NCI-H524 treated with DMSO at 0.1 percent for 48 hours (cell line): ENCODE measurements at regions not wholly inside any gene's neighbourhood (a gene's known extent, or its start where the extent isn't known, plus 50 kb on each side); places are given as distances from the start of the nearest gene placed in this dataset.

Experiments used
- DNase-seq: peaks from one replicate; lab custom pipeline; 2025; lab: John Stamatoyannopoulos, UW

DNA sequence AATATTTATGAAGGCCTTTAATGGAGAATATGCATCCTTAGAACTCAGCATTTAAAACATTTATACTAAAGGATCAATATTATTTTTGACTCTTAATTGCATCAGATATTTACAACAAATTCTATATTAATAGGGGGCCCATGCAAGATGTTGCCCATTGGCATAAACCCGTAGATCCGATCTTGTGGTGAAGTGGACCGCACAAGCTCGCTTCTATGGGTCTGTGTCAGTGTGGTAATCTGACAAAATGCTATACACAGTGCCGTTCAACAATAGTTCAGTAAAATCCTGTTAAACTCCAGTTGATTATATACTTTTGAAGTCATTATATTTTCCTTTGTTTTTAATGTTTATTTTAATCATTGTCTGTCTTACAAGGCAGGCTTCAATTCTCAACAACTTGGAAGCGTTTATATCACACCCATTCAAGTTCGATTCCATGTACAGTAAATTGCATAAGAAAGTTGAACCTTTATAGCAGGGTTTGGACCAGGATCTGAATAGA lies 809.2 kb downstream of the USP25 start:
- no peak for DNase-seq

DNA sequence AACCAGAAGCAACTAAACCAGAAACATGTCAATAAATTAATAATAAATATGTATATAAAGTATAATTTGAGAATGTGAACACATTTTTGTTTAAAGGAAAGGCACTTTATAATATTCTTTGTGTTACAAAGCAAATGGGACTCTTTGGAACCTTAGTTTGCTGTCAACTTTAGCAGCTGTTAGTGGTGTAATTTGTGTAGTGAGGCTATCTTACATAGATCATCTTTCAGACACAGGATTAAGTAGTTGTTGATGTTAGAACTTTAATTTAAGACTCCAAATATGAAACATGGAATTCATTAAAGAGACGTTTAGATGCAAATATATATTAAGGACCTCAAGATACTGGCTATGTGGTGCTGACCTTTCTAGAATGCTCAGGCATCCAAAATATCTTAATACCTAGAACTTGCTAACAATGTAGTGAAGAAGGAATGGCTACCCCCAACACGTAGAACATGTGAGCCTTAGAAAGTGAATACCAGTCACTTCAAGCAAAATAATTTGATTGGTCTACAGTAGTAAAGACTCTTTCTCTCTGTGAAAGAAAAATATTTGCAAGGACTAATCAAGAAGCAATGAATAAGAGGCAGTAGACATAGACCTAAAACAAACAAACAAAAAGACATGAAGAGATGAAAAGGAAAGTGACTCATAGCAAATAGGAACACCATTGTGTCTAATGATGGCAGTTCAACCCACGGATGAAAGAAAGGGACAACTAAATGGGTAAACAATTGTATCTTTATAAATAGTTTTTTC lies 811.4 kb downstream of the USP25 start:
- DNase-seq, result no peak

DNA sequence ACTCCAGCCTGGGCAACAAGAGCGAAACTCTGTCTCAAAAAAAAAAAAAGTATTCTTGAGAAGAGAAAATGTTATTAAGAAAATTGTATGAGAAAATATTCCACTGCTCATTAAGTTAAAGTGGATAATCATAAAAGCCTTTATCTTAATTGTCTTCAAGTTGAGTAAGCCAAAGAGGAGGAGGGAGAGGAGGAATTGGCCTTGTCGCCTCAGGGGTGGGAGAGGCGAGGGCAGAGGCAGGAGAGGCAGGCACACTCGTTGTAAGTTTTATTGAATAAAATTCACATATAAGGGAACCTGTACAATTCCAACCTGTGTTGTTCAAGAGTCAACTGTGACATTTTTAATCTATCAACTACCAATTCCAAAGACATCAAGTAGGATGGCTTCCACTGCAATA lies 820.3 kb downstream of the USP25 start:
- no peak for DNase-seq

DNA sequence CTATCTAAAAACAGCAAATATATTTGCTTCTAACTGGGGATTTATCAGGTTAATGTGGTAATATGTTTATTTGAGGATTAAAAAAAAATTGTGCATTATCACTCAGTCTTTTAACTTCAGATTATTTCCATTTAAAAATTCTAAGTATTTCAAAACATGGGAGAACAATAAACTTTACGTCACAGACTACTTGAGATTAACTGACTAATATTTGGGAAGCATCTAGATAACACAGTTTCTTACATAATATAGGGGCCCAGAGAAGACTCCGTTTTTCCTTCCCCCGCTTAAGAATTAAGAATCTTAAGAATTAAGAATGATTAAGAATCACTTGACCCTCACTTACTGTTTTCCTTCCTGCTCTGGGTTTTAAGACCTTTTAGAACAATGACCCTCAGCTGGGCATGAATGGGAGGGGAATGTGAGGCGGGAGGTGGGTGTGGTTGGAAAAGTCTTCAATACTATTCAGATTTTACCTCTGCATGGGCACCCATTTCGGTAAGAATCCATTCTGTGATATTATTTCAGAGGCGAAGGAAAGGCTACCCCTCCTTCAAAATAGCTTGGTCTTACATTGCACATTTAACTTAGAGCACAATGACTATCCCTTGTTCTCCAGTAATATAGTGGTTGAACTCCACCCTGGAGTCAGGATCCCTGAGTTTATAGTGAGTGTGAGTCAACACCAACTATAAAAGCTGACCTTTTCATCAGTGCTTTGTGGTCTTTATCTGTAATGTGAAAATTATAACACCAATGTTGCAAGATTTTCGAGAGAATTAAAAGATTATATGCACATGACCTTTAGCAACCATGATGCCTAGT lies 821.3 kb downstream of the USP25 start:
- DNase-seq, result no peak

DNA sequence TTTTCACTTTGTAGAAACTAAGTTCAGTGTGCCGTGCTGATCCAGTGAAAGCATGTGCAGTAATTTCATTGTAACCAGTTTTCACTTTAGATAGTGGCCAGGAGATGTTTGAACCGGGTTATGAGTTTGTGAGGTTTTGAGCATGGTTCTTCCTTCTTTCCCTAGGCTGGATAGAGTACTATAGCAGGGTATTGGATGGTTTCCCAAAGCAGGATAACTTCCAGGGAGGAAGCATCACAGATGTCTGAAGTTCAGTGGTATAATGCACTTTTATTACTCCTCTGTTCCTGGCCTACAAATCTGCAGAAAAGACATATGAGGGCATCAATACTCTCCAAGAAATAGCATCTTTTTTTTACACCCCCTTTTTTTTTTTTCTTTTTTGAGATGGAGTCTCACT lies 823.1 kb downstream of the USP25 start:
- no peak for DNase-seq

DNA sequence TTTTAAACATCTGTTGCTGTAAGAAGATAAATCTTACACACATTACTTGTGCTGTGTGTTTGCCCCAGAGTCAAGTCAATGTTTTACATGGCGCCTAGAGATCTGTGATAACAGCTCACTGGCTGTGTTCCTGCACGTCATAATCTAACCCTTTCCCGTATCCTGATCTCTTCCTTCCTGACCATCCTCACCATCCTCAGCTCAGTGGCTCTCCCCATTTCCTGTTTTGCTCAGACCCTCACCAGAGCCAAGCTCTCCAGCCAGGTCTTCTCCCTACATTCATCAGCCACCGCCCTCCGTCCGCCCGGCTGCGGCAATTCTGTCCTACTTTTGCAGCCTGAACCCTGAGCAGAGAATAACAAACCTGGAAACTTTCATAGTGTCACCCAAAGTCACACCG lies 824.7 kb downstream of the USP25 start:
- no peak for DNase-seq

DNA sequence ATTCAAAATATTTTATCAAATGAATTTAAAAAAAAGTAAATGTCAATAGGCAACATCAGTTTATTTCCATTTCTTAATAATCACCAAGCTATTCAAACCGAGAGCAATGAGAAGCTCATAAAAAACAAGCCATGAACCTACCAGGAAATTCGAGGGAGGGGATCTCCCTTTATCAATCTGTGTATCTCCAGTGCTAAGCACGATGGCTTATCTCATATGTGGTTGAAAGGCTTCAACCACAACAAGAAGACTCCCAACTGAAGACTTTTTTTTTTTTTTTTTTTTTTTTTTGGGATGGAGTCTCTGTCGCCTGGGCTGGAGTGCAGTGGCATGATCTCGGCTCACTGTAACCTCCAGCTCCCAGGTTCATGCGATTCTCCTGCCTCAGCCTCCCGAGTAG lies 833.3 kb downstream of the USP25 start:
- no peak for DNase-seq

DNA sequence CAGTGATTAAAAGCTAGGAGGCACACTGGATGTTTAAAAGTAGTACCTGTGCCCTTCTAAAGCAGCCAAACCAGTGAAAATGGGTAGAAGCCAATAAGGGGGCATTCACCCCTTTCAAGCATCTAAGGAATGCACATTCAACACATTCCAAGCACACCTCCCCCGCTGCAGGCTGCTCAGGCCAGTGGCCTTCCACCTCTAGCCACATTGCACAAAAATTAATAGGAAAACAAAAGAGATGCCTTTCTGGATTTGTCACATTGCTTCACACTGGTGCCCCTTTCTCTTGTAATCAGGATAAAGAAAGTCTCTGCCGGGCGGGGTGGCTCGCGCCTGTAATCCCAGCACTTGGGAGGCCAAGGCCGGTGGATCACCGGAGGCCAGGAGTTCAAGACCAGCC lies 834.0 kb downstream of the USP25 start:
- no peak for DNase-seq

DNA sequence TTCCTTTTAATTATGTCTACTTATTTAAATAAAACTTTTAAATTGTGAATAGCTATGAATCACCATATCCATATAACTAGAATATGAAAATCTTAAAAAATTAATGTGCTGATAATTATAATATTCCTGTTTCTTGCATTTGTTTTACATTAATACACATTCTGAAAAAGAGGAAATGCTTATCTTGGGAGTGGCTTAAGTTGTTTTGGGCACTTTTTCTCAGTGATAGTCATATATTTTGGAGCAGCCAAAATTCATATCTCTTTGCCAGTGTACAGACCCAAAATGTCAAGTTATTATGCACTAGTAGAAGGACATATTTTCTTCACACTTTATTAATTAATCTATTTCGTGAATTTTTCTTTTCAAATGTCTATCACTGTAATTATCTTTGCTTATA lies 838.5 kb downstream of the USP25 start:
- no peak for DNase-seq

DNA sequence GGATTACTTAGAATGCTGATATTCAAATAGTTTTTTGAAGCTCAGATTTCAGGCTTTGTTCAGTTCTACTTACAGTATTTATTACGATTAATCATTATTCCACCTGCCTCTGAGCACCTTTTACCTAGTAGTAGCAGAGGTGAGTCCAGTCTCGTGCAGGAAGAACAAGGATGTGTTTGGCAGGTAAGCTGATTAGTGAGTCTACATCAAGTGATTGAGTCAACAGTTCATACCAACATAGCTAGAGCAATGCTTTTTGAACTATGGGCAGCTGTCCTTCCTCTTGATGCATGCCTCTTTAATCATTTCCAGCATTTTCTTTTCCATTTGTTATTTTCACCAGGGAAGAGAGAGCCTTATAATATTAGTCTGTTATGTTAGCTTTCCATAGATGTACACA lies 838.9 kb downstream of the USP25 start:
- DNase-seq, result no peak

DNA sequence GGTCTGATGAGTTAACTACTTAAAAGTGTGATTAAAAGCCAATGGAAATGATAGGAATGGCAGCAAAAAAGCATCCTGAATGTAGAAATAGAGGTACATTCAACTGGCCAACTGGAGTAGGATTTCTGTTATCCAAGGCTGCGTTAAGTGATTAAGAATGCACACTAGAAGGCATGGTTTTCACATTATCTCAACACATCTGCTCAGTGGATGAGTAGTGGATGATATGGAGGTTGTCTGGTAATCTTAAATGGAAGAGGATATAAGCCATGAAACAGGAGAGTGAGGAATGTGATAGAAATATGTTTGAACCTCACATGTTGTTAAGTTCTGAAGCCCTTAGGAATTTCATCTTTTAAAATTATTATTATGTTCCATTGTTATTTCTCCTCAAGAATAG lies 839.9 kb downstream of the USP25 start:
- DNase-seq, result no peak

DNA sequence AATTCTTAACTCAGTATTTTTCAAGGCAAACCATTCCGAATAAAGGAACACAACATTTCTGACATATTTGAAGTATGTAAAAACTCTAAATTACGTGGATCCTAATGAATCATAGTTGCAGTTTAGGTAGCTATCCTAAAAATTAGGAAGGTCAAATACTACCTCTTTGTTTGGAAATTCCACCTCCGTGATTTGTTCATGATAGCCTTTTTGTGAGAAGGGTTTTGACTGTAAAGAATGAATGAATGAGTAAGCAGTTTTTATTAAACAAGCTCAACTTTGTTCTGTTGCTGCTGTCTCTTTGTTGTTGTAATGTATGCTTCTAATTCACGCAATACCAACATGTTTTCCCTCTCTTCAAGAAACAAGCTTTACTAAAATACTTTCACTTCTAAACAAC lies 840.4 kb downstream of the USP25 start:
- DNase-seq, result no peak

DNA sequence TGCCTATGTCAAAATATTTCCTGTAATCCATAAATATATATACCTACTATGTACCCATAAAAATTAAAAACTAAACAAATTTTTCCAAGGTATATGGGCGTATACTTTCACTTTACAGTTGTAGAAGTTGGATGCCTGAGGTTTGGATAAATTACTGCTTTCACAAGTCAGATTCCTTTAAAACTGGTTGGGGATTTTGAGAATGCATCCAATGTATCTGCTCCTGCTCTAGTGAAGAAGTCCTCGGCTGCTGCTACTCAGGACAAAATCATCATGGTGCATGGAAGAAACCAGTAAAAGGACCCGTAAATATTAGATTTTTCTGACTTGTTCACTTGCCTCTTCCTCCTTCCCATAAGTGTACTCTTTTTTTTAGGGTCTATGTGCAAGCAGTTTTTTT lies 841.1 kb downstream of the USP25 start:
- no peak for DNase-seq

DNA sequence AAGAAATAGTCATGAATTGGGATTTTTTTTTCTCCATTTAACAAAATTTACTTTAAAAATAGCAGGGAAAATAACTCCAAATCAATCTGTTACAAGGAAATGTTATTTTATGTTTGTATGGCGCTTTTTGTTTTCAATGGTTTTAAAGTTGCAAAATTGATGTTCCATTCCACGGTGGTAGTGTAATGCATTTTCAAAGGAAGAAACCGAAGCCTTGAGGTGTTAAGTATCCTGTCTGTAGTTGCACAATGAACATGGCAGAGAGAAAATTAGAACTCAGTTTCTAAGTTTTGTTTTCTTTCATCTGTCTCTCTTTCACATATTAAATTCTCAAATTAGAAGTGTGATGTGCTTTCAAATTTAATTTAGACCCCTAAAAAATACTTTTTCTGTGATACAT lies 841.8 kb downstream of the USP25 start:
- DNase-seq, result no peak

DNA sequence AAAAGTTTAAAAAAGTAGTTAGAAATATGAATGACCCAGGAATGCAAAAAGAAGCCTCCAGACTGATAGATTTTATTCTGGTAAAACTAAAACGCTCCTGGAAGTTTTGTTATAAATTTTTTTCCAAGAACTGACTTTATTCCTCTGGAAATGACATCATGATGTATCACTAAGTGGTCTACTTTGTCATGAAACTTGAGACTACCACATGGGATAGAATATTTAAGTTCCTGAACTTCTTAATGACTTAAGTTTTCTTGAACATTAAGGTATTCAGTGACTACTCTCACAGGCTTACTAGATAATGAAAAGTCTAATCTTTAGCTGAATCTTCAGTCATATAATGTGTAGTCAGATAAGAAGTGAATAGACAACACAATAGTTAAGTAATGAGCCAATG lies 842.2 kb downstream of the USP25 start:
- no peak for DNase-seq

DNA sequence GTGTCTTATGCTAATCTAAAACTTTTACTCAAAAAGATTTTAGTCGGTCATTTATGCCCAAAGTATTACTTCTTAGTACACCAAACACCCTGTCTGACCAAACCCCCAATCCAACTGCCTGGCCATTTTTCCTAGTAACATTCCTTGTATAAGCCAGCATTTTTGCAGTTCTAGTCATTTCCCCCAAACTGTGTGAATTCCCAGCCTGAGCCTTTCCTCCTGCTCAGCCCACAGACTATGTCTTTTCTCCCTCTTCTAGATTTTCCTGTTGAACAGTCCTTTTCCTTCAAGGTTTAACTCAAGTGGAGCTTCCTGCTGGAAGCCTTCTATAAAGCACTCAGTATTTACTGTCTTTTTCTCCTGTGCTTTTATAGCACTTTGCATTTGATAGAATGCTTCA lies 843.8 kb downstream of the USP25 start:
- DNase-seq, result no peak

DNA sequence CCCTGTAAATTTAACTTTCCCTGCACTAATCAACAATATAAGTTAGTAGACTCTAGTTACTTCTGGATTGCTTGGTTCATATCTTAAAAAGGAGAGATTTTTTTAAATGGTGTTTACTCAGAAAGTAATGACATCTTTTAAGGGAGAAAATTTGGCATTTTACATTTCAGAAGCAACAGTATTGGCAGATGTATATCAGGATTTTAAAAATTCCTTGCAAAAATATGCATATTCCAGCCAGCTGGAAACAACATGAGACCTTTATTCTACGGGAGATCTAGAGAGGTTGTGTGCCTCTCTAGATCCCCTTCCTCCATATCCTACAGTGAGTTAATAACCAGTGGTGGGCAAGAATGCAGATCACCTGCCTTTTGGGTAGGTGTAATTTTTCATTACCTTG lies 848.2 kb downstream of the USP25 start:
- no peak for DNase-seq

DNA sequence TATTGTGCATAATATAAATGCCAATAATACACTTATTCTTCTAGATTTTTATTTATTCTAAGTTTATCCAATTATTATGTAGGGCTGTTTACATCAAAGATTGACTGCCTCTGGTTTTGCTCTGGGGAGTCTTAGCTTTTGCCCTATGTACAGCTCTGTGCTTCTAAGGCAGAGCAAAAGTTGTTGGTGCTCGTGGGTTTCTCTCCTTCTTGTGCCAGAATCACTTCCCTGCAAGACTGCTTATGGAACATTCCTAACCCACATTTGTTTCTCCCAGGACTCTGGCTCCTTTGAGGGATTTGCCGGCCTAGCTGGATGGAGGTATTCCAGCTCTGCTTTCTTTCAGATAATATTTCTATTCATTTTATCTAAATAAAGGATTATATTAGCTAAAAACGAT lies 849.1 kb downstream of the USP25 start:
- no peak for DNase-seq

DNA sequence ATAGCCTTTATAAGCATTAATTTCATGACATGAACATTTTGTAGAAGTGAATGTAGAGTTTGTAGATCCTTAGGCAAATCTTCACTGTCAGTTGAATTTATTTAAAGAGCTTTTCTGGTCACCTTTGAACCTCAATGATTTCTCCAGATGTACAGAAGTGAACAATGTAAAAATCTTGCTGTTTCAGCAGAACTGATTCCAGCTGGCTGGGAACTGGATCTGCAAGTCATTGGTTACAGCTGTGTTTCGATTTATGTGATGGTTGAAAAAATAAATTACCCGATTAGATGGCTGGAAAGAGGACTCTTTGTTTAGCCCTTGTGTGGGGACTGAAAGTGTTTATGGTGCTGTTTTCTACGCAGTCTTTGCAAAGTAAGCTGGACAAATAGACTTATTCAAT lies 849.8 kb downstream of the USP25 start:
- DNase-seq, result no peak

DNA sequence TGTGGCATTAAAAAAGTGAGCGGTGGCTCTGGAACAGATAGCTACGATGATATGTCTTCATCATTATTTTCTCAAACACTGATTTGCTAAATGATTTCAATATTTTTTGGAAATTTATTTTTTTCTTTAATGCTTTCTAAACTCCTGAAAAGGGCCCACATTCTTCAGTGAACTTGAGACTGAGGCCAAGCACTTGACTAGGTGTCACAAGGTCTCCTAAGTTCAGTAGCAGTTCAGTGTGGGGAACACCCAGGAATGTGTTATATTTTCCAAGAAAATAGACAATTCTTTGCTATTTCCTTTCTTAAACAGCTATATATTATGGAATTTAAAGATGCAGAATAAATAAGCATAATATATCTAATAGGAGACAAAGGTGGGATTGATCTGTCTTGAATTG lies 850.9 kb downstream of the USP25 start:
- DNase-seq, result no peak

DNA sequence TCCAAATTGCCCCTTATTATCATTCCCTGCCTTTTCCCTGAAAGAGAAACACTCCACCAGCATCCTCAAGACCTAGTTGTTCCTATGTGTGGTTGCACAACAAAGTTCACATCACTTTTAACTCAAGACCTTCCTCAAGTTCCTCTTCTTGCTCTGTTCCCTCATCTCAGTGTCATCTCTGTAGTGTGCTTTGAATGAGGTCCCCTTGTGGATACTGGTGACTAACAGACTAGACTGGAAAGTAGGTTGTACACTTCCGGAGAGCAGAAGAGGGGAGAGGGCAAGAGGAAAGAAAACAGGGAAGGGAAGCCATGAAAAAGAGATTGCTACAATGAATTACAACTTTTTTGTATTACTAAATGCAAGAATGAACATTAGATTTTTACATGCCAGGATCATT lies 853.8 kb downstream of the USP25 start:
- no peak for DNase-seq

DNA sequence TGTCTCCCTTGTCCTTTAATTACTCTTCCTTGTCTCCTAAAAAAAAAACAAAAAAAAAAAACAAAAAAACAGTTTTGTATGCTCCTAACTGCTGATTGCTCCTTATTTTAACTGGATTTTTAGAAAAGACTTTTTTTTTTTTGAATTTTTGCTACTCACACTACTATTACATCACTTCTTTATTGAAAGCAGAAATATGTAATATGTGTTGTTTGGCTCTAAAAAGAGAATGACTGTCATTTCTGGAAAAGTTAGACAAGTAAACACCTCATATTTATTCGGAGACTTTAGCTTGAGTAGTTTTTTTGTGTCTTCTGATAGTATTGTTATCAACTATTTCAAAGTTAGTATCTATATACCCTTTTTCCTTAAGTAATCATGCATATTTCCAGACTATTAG lies 855.0 kb downstream of the USP25 start:
- no peak for DNase-seq

DNA sequence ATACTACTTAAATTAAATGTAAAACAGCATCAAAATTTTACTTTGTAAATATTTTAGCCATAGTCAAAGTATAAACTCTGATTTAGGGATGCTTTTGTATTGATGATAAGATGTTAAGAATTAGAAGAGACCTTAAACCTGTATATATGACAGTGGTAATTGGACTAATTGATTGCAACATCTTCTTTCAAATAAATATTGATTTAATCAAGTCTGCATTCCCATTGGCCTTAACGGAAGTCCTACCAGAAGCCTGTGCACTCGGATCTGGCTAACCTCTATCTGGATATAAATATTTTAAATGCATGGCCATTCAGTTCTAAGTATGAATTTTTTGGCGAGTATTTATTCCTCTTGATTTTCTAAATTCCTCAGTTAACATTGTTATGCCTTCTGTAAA lies 856.1 kb downstream of the USP25 start:
- no peak for DNase-seq
